IMR-90 (cell line): ENCODE measurements at regions not wholly inside any gene's neighbourhood (a gene's known extent, or its start where the extent isn't known, plus 50 kb on each side); places are given as distances from the start of the nearest gene placed in this dataset.

Source experiments
- ATAC-seq: fragments of 200-7000 bp; cut with Tn5 transposase; 2 replicates; pipeline ENCODE4 v1.9.1; 2020; ENCODE audit warnings: low read depth, mild to moderate bottlenecking, moderate library complexity
- BruUV-seq: library from RNA; stranded (reverse); fragments of 400-500 nt; replicated peaks from 2 replicates; lab custom pipeline; 2021; lab: Mats Ljungman, UMichigan
- CTCF ChIA-PET: fragments of 300-600 bp; formaldehyde crosslinking; extraction: SDS; loops from one replicate; lab custom pipeline; 2021; ENCODE audit warnings: antibody characterized with exemption; lab: Yijun Ruan, JAX
- POLR2A ChIA-PET: fragments of 300-600 bp; sonication (Branson Sonifier 250); formaldehyde crosslinking; loops from one replicate; lab custom pipeline; 2022; ENCODE audit warnings: antibody characterized with exemption; ENCODE audit not compliant: unreplicated experiment; lab: Charles Lee
- DNase-seq: peaks from one replicate; pipeline ENCODE4 v3.0.0; 2013
- H2AFZ ChIP-seq: replicated peaks from 2 replicates; pipeline ENCODE3; 2013; ENCODE audit warnings: low read length, mild to moderate bottlenecking; ENCODE audit not compliant: poor library complexity
- H2AK5ac ChIP-seq: 2 replicates; pipeline ENCODE4 v1.6.1; 2013; ENCODE audit warnings: low read depth, low read length, inconsistent platforms
- H2AK9ac ChIP-seq: replicated peaks from 2 replicates; pipeline ENCODE3; 2013; ENCODE audit warnings: mild to moderate bottlenecking, low read depth, low read length, moderate library complexity; ENCODE audit not compliant: poor library complexity
- H2BK120ac ChIP-seq: 2 replicates; pipeline ENCODE4 v1.6.1; 2013; ENCODE audit warnings: low read depth, low read length, inconsistent platforms
- H2BK15ac ChIP-seq: 3 replicates; pipeline ENCODE4 v1.6.1; 2013; ENCODE audit warnings: low read depth, low read length, inconsistent platforms
- H2BK20ac ChIP-seq: 2 replicates; pipeline ENCODE4 v1.6.1; 2013; ENCODE audit warnings: low read depth, mild to moderate bottlenecking, inconsistent platforms, low read length, moderate library complexity
- H2BK5ac ChIP-seq: 2 replicates; pipeline ENCODE4 v1.6.1; 2013; ENCODE audit warnings: mild to moderate bottlenecking, low read depth, low read length, inconsistent platforms; ENCODE audit not compliant: poor library complexity, severe bottlenecking
- H3K14ac ChIP-seq: replicated peaks from 2 replicates; pipeline ENCODE4 v1.6.1; 2013; ENCODE audit warnings: low read depth, low read length, inconsistent platforms
- H3K18ac ChIP-seq: 2 replicates; pipeline ENCODE4 v1.6.1; 2013; ENCODE audit warnings: low read depth, low read length, control low read depth
- H3K23ac ChIP-seq: 2 replicates; pipeline ENCODE4 v1.6.1; 2013; ENCODE audit warnings: low read depth, low read length, inconsistent platforms
- H3K27ac ChIP-seq: 2 replicates; pipeline ENCODE4 v1.5.1; 2013; ENCODE audit warnings: mild to moderate bottlenecking, control low read depth, low read length; ENCODE audit not compliant: insufficient read depth
- H3K27me3 ChIP-seq: 2 replicates; pipeline ENCODE4 v1.6.1; 2013; ENCODE audit warnings: low read length; ENCODE audit not compliant: control insufficient read depth, insufficient read depth
- H3K36me3 ChIP-seq: 2 replicates; pipeline ENCODE4 v1.6.1; 2013; ENCODE audit warnings: low read length, mixed read lengths; ENCODE audit not compliant: control insufficient read depth, insufficient read depth
- H3K4ac ChIP-seq: 2 replicates; pipeline ENCODE4 v1.6.1; 2013; ENCODE audit warnings: low read depth, low read length, inconsistent platforms
- H3K4me1 ChIP-seq: 2 replicates; pipeline ENCODE4 v1.6.1; 2013; ENCODE audit warnings: low read length, mixed read lengths; ENCODE audit not compliant: control insufficient read depth, insufficient read depth
- H3K4me2 ChIP-seq: 2 replicates; pipeline ENCODE4 v1.6.1; 2013; ENCODE audit warnings: low read depth, mild to moderate bottlenecking, control low read depth, low read length, moderate library complexity
- H3K4me3 ChIP-seq: 2 replicates; pipeline ENCODE4 v1.5.1; 2013; ENCODE audit warnings: low read depth, mild to moderate bottlenecking, control low read depth, low read length, moderate library complexity; ENCODE audit not compliant: insufficient read depth
- H3K56ac ChIP-seq: 2 replicates; pipeline ENCODE4 v1.6.1; 2013; ENCODE audit warnings: low read length, inconsistent platforms; ENCODE audit not compliant: insufficient read depth; ENCODE audit errors: extremely low read depth
- H3K79me1 ChIP-seq, 2 experiments: 2 replicates each; pipeline ENCODE4 v1.6.1; 2013; ENCODE audit warnings: low read length in 2 of 2, inconsistent platforms in 1 of 2, low read depth in 1 of 2
- H3K9ac ChIP-seq: 2 replicates; pipeline ENCODE4 v1.6.1; 2013; ENCODE audit warnings: low read depth, low read length, control low read depth
- H3K9me1 ChIP-seq: 2 replicates; pipeline ENCODE4 v1.6.1; 2013; ENCODE audit warnings: low read length, inconsistent platforms; ENCODE audit not compliant: insufficient read depth
- H3K9me3 ChIP-seq: 2 replicates; pipeline ENCODE4 v1.6.1; 2013; ENCODE audit warnings: low read length; ENCODE audit not compliant: control insufficient read depth, insufficient read depth
- H4K20me1 ChIP-seq: 2 replicates; pipeline ENCODE4 v1.6.1; 2013; ENCODE audit warnings: low read length, inconsistent platforms; ENCODE audit not compliant: insufficient read depth
- H4K5ac ChIP-seq: 2 replicates; pipeline ENCODE4 v1.6.1; 2013; ENCODE audit warnings: mild to moderate bottlenecking, low read depth, low read length, control low read depth
- H4K8ac ChIP-seq, 2 experiments: 2 replicates each; pipeline ENCODE4 v1.6.1; 2013; ENCODE audit warnings: low read depth in 2 of 2, low read length in 2 of 2, control low read depth in 1 of 2, inconsistent platforms in 1 of 2
- H4K91ac ChIP-seq: 2 replicates; pipeline ENCODE4 v1.6.1; 2013; ENCODE audit warnings: low read depth, low read length, inconsistent platforms; ENCODE audit not compliant: insufficient read depth
- BHLHE40 ChIP-seq: fragments of 150-350 bp; IDR thresholded peaks from 2 replicates; pipeline ENCODE4 v1.6.1; 2016; ENCODE audit warnings: mild to moderate bottlenecking, low read depth, low read length
- CEBPB ChIP-seq: IDR thresholded peaks from 2 replicates; pipeline ENCODE4 v1.6.1; 2012; ENCODE audit warnings: low read depth, low read length, improper control_type of control experiment
- ELK1 ChIP-seq: fragments of 150-350 bp; IDR thresholded peaks from 2 replicates; pipeline ENCODE4 v1.6.1; 2016; ENCODE audit warnings: low read depth, mild to moderate bottlenecking, low read length, moderate library complexity, borderline replicate concordance
- FOS ChIP-seq: fragments of 150-350 bp; IDR thresholded peaks from 2 replicates; pipeline ENCODE4 v1.6.1; 2016; ENCODE audit warnings: low read depth, low read length
- WGBS, 2 experiments: methylation state at CpG; one replicate each; pipeline versions ENCODE4 v1.1.5 to v1.1.7; 2013; ENCODE audit warnings: missing lambda C conversion rate in 2 of 2; ENCODE audit not compliant: insufficient read length in 1 of 2; ENCODE audit errors: extremely low coverage in 2 of 2; 5-methylcytosine and 5-hydroxymethylcytosine counted together
- dilution Hi-C: fragments of 300-500 bp; cut with HindIII; formaldehyde crosslinking; loops from one replicate; pipeline ENCODE4 v1.14.3; 2018; ENCODE audit warnings: low sequenced_read_pairs; ENCODE audit not compliant: unreplicated experiment
- in situ Hi-C: fragments of 300-500 bp; cut with MboI; formaldehyde crosslinking; loops from 3 replicates; pipeline ENCODE4 v1.14.3; 2019; ENCODE audit warnings: low sequenced_read_pairs, inconsistent platforms, mixed read lengths
- intact Hi-C: fragments of 100-400 bp; cut with micrococcal nuclease; formaldehyde crosslinking; loops from 2 replicates; pipeline ENCODE4 v1.10.0; 2022
- TF ChIP-seq, protein P1 (sequence below): conservative IDR thresholded peaks from 2 replicates; pipeline ENCODE4 v1.5.1; 2012; ENCODE audit warnings: mild to moderate bottlenecking, low read depth, low read length, improper control_type of control experiment

- Histone ChIP-seq H3K9ac (no peak overlapping the region), H2BK20ac (0 out of 2 replicates have a peak overlapping the region, but pooled peaks have one; percentile 5), H2BK120ac (no peak overlapping the region), H3K14ac (no peak overlapping the region), H3K9me1 (no peaks in the 10 kb centered on the region), H3K27me3 (no peaks in the 10 kb centered on the region), H3K18ac (no peak overlapping the region), H4K91ac (no peak overlapping the region), H4K8ac (no peak overlapping the region), H2AK9ac (no peak overlapping the region), H3K27ac (no peak overlapping the region), H3K79me1 (no peaks in the 10 kb centered on the region), H4K20me1 (no peaks in the 10 kb centered on the region), H3K4ac (no peak overlapping the region), H3K9me3 (peaks cover 2% of the 10 kb centered on the region; the same call in 1 of the 2 replicates), H2BK5ac (no peak overlapping the region), H3K36me3 (no peaks in the 10 kb centered on the region), H3K23ac (no peak overlapping the region), H3K56ac (no peak overlapping the region), H2AFZ (no peak overlapping the region), H3K4me1 (no peaks in the 10 kb centered on the region), H3K4me3 (no peak overlapping the region), H4K5ac (no peak overlapping the region), H3K4me2 (no peak overlapping the region), H2AK5ac (no peak overlapping the region), H2BK15ac (no peak overlapping the region)
- DNase-seq: no peak
- ChIA-PET POLR2A (no interaction called here), CTCF (no interaction called here)
- dilution Hi-C loops (no loop called here), in situ Hi-C loops (no loop called here), intact Hi-C loops (loop anchor here (1.0 to 2.0 kb wide), 2 partner anchors 308 to 485 kb away; no protein-coding TSS in a partner anchor)
- ATAC-seq: no peak
- no peak for TF ChIP-seq FOS
- TF ChIP-seq CEBPB: no peak
- TF ChIP-seq BHLHE40: no peak
- TF ChIP-seq, protein P1, sequence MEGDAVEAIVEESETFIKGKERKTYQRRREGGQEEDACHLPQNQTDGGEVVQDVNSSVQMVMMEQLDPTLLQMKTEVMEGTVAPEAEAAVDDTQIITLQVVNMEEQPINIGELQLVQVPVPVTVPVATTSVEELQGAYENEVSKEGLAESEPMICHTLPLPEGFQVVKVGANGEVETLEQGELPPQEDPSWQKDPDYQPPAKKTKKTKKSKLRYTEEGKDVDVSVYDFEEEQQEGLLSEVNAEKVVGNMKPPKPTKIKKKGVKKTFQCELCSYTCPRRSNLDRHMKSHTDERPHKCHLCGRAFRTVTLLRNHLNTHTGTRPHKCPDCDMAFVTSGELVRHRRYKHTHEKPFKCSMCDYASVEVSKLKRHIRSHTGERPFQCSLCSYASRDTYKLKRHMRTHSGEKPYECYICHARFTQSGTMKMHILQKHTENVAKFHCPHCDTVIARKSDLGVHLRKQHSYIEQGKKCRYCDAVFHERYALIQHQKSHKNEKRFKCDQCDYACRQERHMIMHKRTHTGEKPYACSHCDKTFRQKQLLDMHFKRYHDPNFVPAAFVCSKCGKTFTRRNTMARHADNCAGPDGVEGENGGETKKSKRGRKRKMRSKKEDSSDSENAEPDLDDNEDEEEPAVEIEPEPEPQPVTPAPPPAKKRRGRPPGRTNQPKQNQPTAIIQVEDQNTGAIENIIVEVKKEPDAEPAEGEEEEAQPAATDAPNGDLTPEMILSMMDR: no peak
- TF ChIP-seq ELK1: no peak
- BruUV-seq: no TSS peak
- WGBS, 2 experiments: no CpG with 5 or more reads among the region's 2 CpGs
Measured at GRCh38 chr14:80364816-80365215, 153.5 kb upstream of the DIO2 start.
